Progenitor cell of endocrine pancreas (in vitro differentiated cells): ENCODE measurements at regions not wholly inside any gene's neighbourhood (a gene's known extent, or its start where the extent isn't known, plus 50 kb on each side); places are given as distances from the start of the nearest gene placed in this dataset.

Experiments
- DNase-seq: peaks from one replicate; pipeline ENCODE4 v3.0.0; 2021; ENCODE audit warnings: low spot score; ENCODE audit not compliant: unreplicated experiment
- H3K27ac Mint-ChIP-seq: 2 replicates; pipeline ENCODE4 v1.8.0; 2021; ENCODE audit warnings: mild to moderate bottlenecking, moderate library complexity, mixed read lengths
- H3K27me3 Mint-ChIP-seq: 2 replicates; pipeline ENCODE4 v1.8.0; 2021; ENCODE audit warnings: mixed read lengths
- H3K36me3 Mint-ChIP-seq: 2 replicates; pipeline ENCODE4 v1.8.0; 2022; ENCODE audit warnings: mixed read lengths; ENCODE audit not compliant: insufficient read depth
- H3K4me1 Mint-ChIP-seq: 2 replicates; pipeline ENCODE4 v1.8.0; 2021; ENCODE audit warnings: low read depth, mixed read lengths
- H3K4me3 Mint-ChIP-seq: 2 replicates; pipeline ENCODE4 v1.8.0; 2021; ENCODE audit warnings: low read depth, mild to moderate bottlenecking, moderate library complexity, mixed read lengths
- H3K9me3 Mint-ChIP-seq: 2 replicates; pipeline ENCODE4 v1.8.0; 2021; ENCODE audit warnings: low read depth, mixed read lengths
- TF ChIP-seq, protein P1 (sequence below): fragments of 200-600 bp; sonication (generic); IDR thresholded peaks from one replicate; pipeline ENCODE4 v1.5.0; 2021; ENCODE audit warnings: antibody characterized with exemption, mild to moderate bottlenecking; ENCODE audit not compliant: unreplicated experiment

DNA sequence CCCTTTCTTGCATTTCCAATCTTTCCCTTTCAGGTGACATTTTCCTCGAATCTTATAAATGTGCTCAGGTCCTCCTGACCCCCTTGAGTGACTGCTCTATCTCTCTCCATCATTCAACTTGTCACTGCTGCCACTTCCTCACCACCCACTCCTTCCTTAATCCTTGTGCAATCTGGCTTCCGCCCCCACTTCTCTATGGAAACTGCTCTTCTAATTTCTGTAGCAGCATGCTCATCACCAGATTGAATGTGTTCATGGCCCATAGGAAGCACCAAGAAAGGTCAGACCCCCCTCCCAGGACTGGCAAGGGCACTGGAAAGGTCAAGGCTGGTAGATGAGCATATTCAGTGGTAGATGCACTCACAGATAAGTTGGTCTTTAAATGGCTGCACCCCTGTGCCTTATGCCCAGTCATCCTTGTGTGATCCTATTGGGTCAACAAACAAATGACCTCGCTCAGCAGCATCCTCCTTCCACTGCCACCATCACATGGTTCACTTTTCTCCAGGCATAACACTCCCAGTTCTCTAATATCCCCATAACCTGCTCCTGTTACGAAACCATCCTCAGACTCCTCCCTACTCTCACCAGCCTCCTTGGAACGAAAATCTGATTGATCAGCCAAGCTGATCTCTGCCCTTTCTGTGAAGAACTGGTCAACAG, 288.5 kb upstream of the POU3F1 start:
- Mint-ChIP-seq H3K9me3 (no peaks in the 10 kb centered on the region), H3K4me1 (peaks cover 38% of the 10 kb centered on the region), H3K27ac (no peak overlapping the region), H3K27me3 (peaks cover 31% of the 10 kb centered on the region), H3K36me3 (no peaks in the 10 kb centered on the region), H3K4me3 (no peak overlapping the region)
- DNase-seq: no peak
- TF ChIP-seq, protein P1, sequence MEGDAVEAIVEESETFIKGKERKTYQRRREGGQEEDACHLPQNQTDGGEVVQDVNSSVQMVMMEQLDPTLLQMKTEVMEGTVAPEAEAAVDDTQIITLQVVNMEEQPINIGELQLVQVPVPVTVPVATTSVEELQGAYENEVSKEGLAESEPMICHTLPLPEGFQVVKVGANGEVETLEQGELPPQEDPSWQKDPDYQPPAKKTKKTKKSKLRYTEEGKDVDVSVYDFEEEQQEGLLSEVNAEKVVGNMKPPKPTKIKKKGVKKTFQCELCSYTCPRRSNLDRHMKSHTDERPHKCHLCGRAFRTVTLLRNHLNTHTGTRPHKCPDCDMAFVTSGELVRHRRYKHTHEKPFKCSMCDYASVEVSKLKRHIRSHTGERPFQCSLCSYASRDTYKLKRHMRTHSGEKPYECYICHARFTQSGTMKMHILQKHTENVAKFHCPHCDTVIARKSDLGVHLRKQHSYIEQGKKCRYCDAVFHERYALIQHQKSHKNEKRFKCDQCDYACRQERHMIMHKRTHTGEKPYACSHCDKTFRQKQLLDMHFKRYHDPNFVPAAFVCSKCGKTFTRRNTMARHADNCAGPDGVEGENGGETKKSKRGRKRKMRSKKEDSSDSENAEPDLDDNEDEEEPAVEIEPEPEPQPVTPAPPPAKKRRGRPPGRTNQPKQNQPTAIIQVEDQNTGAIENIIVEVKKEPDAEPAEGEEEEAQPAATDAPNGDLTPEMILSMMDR: no peak

DNA sequence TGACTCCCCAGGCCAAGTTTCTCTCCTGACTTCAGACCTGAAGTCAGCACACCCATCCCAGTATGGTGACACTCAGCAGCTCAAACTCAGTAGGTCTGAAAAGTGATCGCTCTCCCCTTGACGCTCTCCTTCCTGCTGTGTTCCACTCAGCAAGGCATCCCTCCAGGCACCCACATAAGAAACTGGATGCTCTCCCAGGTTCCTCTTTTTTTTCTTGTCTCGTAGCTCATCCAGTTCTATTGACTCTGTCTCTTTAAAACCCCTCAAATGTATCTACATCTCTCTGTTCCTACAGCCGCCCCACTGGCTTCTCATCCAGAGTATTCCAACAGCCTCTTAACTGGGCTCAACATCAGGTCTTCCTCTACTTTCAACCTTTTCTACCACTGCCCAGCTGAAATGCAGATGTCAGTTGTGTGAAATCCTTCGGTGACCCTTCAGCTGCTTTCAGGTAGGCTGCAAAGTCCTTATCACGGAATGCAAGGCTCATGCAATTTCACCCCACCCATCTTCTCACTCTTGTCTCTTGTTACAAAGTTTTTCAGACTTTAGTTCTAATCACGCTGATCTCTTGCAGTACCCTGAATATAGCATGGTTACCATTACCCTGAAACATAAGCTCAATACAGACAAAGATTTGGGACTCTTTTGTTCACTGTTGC, 286.2 kb upstream of the POU3F1 start:
- DNase-seq: no peak
- no peak overlapping the region for H3K4me3 Mint-ChIP-seq
- H3K4me1 Mint-ChIP-seq: peaks cover 21% of the 10 kb centered on the region
- H3K36me3 Mint-ChIP-seq: no peaks in the 10 kb centered on the region
- no peaks in the 10 kb centered on the region for H3K9me3 Mint-ChIP-seq
- no peak overlapping the region for H3K27ac Mint-ChIP-seq
- TF ChIP-seq, protein P1: no peak
- peaks cover 26% of the 10 kb centered on the region for H3K27me3 Mint-ChIP-seq

DNA sequence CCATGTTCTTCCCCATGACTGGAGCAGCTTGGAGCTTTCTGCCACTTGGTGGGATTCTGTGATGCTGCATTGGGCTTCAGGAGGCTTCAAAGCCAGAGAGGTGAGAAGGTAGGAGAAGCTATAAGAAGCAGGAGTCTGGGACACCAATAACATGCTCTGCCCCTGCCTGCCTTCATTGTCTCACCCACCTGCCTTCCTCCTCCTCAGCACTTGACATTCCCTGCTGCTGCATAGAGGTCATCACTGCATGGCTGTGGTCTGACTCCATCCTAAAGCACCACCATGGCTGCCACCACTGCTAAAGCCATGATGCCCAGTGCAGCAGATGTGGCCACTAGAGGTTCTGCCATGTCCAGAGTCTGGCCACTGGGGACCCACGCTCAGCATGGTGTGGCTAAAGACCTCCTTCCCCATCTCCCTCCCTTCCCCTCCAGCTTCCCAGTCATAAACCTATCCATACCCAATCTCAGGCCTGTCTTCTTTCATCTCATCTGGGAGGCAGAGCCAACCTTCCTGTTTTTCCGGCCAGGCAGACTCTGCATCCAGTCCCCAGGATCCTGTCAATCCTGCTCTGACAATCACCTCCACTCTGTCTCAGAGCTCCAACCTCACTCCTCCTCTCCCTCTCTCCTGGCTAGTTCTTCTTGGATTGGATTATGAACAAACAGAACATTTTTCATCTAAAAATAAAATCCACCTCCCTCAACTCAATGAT, 285.1 kb upstream of the POU3F1 start:
- Mint-ChIP-seq H3K27ac (no peak overlapping the region), H3K9me3 (no peaks in the 10 kb centered on the region), H3K4me3 (no peak overlapping the region), H3K4me1 (peaks cover 16% of the 10 kb centered on the region), H3K36me3 (no peaks in the 10 kb centered on the region), H3K27me3 (peaks cover 31% of the 10 kb centered on the region)
- no peak for DNase-seq
- TF ChIP-seq, protein P1: no peak

DNA sequence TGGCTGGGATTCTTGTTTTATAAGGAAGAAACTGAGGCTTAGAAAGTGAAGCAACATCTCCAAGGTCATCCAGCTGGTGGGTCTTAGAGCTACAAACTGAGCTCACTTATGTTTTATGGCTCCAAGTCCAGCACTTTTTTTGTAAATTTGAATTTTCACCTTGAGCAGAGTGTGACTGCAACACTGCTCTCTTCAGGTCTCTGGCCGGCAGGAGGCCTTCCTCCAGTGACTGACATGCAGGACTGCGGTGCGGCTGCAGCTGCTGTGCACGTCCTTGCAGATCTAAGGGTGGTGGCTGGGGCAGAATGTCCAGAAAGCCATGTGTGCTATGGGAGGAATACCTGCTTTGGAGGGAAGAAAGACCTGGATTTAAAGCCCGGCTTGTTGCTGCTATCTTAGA, 284.2 kb upstream of the POU3F1 start:
- DNase-seq: no peak
- Mint-ChIP-seq H3K36me3 (no peaks in the 10 kb centered on the region), H3K27ac (no peak overlapping the region), H3K4me1 (peaks cover 11% of the 10 kb centered on the region), H3K4me3 (no peak overlapping the region), H3K27me3 (peaks cover 36% of the 10 kb centered on the region), H3K9me3 (no peaks in the 10 kb centered on the region)
- TF ChIP-seq, protein P1: no peak

DNA sequence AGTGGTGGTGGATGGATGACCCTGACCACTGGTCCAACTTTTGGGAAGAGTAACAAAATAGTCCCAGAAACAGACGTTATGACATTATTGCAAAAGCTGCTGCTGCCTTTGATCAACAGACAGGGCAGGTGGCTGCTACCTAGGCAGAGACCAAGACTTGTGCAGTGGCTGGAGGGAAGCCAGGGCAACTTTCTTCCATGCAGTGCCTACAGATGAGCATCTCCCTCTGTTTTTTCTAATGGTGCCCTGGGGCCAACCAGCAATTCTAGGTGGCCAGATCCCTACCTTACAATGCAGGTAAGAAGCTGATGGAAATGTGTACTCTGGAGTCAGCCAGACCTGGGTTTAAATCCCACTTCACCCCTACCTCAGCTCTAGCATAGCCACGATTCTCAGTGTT, 283.1 kb upstream of the POU3F1 start:
- Mint-ChIP-seq H3K27me3 (peaks cover 28% of the 10 kb centered on the region), H3K4me1 (peaks cover 7% of the 10 kb centered on the region), H3K36me3 (no peaks in the 10 kb centered on the region), H3K4me3 (no peak overlapping the region), H3K27ac (no peak overlapping the region), H3K9me3 (peaks cover 5% of the 10 kb centered on the region)
- TF ChIP-seq, protein P1: no peak
- no peak for DNase-seq
